H7 (cell line): ENCODE measurements at regions not wholly inside any gene's neighbourhood (a gene's known extent, or its start where the extent isn't known, plus 50 kb on each side); places are given as distances from the start of the nearest gene placed in this dataset.
"Not testable (repeated sequence)": the region's sequence is repeated elsewhere in the genome, so short reads cannot be mapped to it uniquely, and the experiment has no call there.

Experiments
- DNase-seq: peaks from one replicate; pipeline ENCODE4 v3.0.0; 2012
- H3K27me3 ChIP-seq: 2 replicates; pipeline ENCODE4 v1.6.0; 2011; ENCODE audit warnings: mild to moderate bottlenecking, low read length; ENCODE audit not compliant: control insufficient read depth, insufficient read depth
- H3K36me3 ChIP-seq: replicated peaks from 2 replicates; pipeline ENCODE4 v1.5.1; 2011; ENCODE audit warnings: low read length; ENCODE audit not compliant: control insufficient read depth, insufficient read depth
- H3K4me3 ChIP-seq: 2 replicates; pipeline ENCODE4 v1.5.1; 2011; ENCODE audit warnings: low read depth, mild to moderate bottlenecking, control low read depth, low read length, moderate library complexity; ENCODE audit not compliant: insufficient read depth

GRCh38 chr6:168920289-168920688, 333.4 kb downstream of the THBS2 start:
- H3K27me3 ChIP-seq = no peaks in the 10 kb centered on the region
- H3K4me3 ChIP-seq = no peak overlapping the region
- no peak for DNase-seq
- H3K36me3 ChIP-seq = no peaks in the 10 kb centered on the region

DNA sequence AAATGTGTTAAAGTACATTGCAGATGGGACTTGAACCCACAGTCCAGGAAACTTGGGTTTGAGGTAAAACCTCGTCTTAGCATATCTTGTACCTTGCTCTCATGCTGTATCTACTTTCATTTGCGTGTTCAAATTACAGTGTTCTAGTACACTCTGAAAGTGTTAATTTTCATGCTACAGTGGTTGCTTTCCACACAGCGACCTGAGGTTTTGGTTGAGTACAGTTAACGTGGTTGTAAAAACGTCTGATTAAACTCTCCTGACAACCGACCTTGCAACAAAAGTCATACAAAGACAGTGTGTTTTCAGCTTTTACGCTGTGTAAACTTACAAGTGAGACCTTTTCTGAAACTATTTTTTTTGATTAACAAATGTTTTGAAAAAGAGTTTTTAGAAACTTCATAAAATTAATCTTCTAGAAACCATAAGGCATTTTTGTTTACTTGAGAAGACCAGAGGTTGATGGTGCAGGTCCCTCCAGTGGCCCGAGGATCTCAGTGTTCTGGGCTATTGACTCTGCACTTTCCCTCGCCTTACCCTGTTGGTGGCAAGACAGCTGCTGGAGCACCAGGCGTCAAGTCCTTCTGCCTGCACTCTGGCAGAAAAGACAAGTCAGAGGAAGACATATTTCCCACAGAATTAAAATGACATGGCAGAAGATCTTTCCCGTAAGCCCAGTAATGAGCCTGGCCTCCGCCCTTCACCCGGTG, 334.0 kb downstream of the THBS2 start:
- no peaks in the 10 kb centered on the region for H3K36me3 ChIP-seq
- H3K27me3 ChIP-seq = no peaks in the 10 kb centered on the region
- H3K4me3 ChIP-seq = no peak overlapping the region
- no peak for DNase-seq

GRCh38 chr6:168916576-168917211, 337.0 kb downstream of the THBS2 start:
- Histone ChIP-seq H3K36me3 (no peaks in the 10 kb centered on the region), H3K4me3 (no peak overlapping the region)
- no peak for DNase-seq

GRCh38 chr6:168915855-168916254, 337.8 kb downstream of the THBS2 start:
- no peak for DNase-seq
- Histone ChIP-seq H3K27me3 (no peaks in the 10 kb centered on the region), H3K4me3 (no peak overlapping the region), H3K36me3 (no peaks in the 10 kb centered on the region)

More at GRCh38 chr6:168916576-168917211, 337.0 kb downstream of the THBS2 start:
- no peaks in the 10 kb centered on the region for H3K27me3 ChIP-seq

DNA sequence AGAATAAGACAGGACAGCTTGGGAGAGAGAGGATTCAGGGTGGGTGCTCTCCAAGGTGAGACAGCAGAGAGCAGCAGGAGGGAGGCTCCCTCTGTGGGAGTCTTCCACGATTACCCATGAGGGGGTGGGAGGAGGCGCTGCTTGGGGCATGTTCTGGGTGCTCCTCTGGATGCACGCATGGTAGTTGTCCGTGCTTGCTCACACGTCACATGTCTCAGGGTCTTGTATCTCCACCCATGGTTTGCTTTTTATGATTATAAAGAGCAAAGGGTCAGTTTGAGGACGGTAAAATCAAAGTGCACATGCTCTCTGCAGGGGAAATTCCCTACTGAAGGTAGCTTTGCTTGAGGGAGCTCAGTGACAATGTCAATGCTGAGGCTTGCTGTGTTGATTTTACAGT, 338.4 kb downstream of the THBS2 start:
- Histone ChIP-seq H3K27me3 (no peaks in the 10 kb centered on the region), H3K4me3 (no peak overlapping the region), H3K36me3 (no peaks in the 10 kb centered on the region)
- no peak for DNase-seq

DNA sequence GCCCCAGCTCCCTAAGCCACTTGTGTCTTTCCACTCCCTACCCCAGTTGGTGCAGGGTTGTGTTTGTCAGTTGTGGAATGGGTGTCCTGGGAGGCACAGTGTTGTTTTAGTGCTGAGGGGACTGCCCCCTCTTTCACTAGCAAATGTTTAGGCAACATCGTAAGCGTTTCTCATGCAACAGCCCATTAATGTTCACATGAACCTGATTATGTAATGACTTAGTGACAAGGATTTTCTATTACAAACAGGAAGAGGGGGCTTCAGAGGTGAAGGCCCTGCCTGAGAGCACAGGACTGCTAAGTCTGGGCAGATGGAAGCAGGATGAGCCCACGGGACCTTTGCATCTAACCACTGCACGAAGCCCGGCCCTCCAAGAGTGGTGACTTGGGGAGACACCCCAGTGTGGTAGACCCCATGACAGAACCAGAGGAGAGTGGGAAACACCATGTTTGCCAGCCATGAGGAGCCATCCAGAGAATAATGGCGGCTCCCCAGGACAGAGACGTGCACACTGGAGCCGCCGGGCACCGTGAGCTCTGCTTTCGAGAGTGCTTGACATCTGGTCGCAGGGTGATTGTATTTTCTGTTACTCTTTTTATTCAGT, 339.7 kb downstream of the THBS2 start:
- H3K4me3 ChIP-seq = no peak overlapping the region
- H3K27me3 ChIP-seq = no peaks in the 10 kb centered on the region
- DNase-seq = no peak
- no peaks in the 10 kb centered on the region for H3K36me3 ChIP-seq

DNA sequence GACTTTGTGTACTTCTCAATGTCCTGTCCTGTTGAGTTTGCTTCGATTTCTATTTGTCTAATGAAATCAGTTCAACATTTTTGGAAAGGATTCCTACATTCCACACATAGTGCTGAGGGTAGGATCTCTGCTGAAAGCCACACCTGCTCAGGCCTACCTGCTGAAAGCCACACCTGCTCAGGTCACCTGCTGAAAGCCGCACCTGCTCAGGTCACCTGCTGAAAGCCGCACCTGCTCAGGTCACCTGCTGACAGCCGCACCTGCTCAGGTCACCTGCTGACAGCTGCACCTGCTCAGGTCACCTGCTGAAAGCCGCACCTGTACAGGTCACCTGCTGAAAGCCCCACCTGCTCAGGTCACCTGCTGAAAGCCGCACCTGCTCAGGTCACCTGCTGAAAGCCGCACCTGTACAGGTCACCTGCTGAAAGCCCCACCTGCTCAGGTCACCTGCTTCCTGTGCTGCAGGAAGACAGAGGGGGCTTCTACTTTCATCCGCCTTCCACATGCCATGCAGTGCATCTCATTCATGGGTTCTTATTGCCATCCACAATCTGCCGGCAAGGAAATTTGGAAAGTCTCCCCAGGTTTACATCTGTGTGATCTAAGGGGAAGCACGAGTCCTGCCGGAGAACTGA, 340.3 kb downstream of the THBS2 start:
- H3K27me3 ChIP-seq, H3K4me3 ChIP-seq, DNase-seq, H3K36me3 ChIP-seq: not testable (repeated sequence)

GRCh38 chr6:168909288-168909687, 344.4 kb downstream of the THBS2 start:
- no peak for DNase-seq
- Histone ChIP-seq H3K36me3 (no peaks in the 10 kb centered on the region), H3K4me3 (no peak overlapping the region), H3K27me3 (no peaks in the 10 kb centered on the region)

GRCh38 chr6:168908887-168909286, 344.8 kb downstream of the THBS2 start:
- no peak overlapping the region for H3K4me3 ChIP-seq
- DNase-seq = no peak
- H3K27me3 ChIP-seq = no peaks in the 10 kb centered on the region
- no peaks in the 10 kb centered on the region for H3K36me3 ChIP-seq

DNA sequence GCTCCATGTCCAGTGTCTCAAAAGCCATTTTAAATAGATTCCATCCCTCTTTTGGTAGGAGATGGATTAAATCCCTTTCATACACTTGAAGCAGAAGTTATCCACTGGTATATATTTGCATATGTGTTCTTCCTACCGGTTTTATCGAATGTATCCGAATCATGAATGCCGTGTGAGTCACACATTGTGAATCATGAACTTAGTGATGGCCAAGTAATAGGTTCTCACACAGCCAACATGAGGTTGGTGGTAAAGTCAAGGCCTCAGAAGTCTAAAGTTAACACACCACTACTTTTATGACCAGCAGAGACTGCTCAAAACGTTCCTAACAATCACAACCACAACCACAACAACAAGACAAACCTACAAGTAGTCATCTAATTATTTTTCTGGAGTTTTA, 345.5 kb downstream of the THBS2 start:
- no peak for DNase-seq
- Histone ChIP-seq H3K4me3 (no peak overlapping the region), H3K27me3 (no peaks in the 10 kb centered on the region), H3K36me3 (no peaks in the 10 kb centered on the region)

- H3K36me3 ChIP-seq = no peaks in the 10 kb centered on the region
- DNase-seq = no peak
- H3K4me3 ChIP-seq = no peak overlapping the region
- H3K27me3 ChIP-seq = no peaks in the 10 kb centered on the region
Observed at GRCh38 chr6:168906391-168906790, 347.3 kb downstream of the THBS2 start.

- Histone ChIP-seq H3K4me3 (no peak overlapping the region), H3K36me3 (no peaks in the 10 kb centered on the region), H3K27me3 (no peaks in the 10 kb centered on the region)
- no peak for DNase-seq
Observed at GRCh38 chr6:168905451-168906090, 348.1 kb downstream of the THBS2 start.

DNA sequence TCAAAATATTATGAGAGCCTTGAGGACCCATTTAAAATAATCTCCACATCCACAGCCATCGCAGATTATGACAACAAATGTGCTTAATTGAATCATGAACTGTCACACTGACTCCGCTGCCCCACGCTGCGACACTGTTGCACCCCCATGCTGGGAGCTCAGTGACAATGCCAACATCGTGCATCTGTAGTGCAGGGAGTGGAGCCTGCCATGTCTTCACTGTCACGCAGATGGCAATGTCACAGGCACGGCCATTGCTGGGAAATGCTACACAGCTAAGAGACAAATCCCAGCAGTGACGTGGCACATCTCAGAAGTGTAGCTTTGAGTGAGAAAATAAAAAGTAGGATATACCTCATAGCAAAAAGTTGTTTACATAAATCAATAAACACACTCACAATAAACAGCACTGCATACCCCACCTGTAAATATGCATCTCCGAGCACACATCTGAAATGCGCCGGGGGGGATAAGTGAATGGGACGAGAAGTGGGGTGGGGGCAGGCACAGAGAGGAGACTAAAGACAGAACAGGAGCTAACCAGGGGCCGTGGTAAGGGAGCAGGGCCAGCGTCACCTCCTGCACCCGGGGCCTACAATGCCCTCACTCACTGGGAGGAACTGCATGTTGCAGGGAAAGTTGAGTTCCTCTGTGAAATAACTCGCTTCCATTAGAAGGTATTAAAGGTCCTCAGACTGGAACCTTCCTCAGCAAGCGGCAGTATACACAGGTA, 349.9 kb downstream of the THBS2 start:
- H3K27me3 ChIP-seq = no peaks in the 10 kb centered on the region
- DNase-seq = no peak

GRCh38 chr6:168902075-168902474, 351.6 kb downstream of the THBS2 start:
- DNase-seq = no peak
- Histone ChIP-seq H3K27me3 (no peaks in the 10 kb centered on the region), H3K36me3 (no peaks in the 10 kb centered on the region), H3K4me3 (no peak overlapping the region)

More for the DNA sequence above, 349.9 kb downstream of the THBS2 start:
- H3K36me3 ChIP-seq = no peaks in the 10 kb centered on the region
- no peak overlapping the region for H3K4me3 ChIP-seq
